Neural crest cell (in vitro differentiated cells): ENCODE measurements at regions not wholly inside any gene's neighbourhood (a gene's known extent, or its start where the extent isn't known, plus 50 kb on each side); places are given as distances from the start of the nearest gene placed in this dataset.
"Not testable (repeated sequence)": the region's sequence is repeated elsewhere in the genome, so short reads cannot be mapped to it uniquely, and the experiment has no call there.

ENCODE experiments used
- DNase-seq: peaks from one replicate; pipeline ENCODE4 v3.0.0; 2021; ENCODE audit warnings: low read depth, mixed read lengths, low spot score
- H3K27ac Mint-ChIP-seq: one replicate; pipeline ENCODE4 v1.8.0; 2021; ENCODE audit warnings: mild to moderate bottlenecking, mixed read lengths; ENCODE audit not compliant: unreplicated experiment
- H3K27me3 Mint-ChIP-seq: 2 replicates; pipeline ENCODE4 v1.8.0; 2021; ENCODE audit warnings: low read depth, mild to moderate bottlenecking, mixed read lengths
- H3K36me3 Mint-ChIP-seq: 2 replicates; pipeline ENCODE4 v1.8.0; 2021; ENCODE audit warnings: low read depth, mild to moderate bottlenecking, mixed read lengths
- H3K4me1 Mint-ChIP-seq: 2 replicates; pipeline ENCODE4 v1.8.0; 2021; ENCODE audit warnings: mixed read lengths
- H3K4me3 Mint-ChIP-seq: one replicate; pipeline ENCODE4 v1.8.0; 2021; ENCODE audit warnings: mild to moderate bottlenecking, mixed read lengths
- H3K9me3 Mint-ChIP-seq: 2 replicates; pipeline ENCODE4 v1.8.0; 2021; ENCODE audit warnings: mixed read lengths
- TF ChIP-seq, protein P1 (sequence below): fragments of 200-600 bp; sonication (generic); conservative IDR thresholded peaks from 2 replicates; pipeline ENCODE4 v1.5.0; 2021; ENCODE audit warnings: antibody characterized with exemption, mild to moderate bottlenecking

DNA sequence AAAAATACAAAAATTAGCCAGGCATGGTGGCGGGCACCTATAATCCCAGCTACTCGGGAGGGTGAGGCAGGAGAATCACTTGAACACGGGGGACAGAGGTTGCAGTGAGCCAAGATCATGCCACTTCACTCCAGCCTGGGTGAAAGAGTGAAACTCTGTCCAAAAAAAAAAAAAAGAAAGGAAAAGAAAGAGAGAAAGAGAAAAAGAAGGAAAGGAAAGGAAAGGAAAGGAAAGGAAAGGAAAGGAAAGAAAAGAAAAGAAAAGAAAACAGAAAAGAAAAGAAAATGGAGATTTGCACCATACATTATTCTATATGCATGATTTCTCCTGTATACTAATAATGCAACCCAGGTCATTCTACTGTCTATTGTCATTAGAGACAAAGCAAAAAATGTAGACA, 421.5 kb downstream of the PCDH19 start:
- not testable (repeated sequence) for H3K27me3 Mint-ChIP-seq, DNase-seq, H3K36me3 Mint-ChIP-seq, H3K4me1 Mint-ChIP-seq, H3K9me3 Mint-ChIP-seq, H3K4me3 Mint-ChIP-seq, H3K27ac Mint-ChIP-seq

DNA sequence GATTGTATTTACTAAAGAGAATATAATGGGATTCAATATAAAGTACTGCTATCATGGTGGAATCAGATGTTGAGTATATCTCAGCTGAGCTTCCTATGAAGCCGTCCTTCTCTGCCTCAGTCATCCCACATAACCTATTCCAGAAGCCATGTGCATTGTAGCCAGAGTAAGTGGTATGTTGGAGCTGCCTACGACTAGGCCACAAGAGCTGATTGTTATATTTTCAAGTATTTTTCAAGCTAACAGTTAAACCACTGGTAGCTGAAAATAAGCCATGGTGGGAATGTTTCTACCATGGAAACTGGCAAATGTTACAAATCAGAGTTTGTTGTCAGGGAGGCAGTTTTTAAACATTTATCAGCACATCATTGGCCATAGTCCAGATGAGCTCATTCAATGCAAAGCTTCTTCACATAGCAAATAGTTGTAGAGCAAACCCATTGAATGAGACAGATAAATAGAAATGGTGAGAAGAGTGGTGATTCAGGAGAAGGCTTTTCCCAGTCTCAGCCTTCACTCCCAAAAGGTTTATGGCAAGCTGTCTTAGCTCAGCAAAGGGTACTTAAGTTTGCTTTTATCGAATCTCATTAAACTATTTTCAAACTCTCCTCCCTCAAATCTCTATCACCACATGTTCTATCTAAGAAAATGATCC, 436.4 kb downstream of the PCDH19 start:
- no peak overlapping the region for H3K4me3 Mint-ChIP-seq
- TF ChIP-seq, protein P1, sequence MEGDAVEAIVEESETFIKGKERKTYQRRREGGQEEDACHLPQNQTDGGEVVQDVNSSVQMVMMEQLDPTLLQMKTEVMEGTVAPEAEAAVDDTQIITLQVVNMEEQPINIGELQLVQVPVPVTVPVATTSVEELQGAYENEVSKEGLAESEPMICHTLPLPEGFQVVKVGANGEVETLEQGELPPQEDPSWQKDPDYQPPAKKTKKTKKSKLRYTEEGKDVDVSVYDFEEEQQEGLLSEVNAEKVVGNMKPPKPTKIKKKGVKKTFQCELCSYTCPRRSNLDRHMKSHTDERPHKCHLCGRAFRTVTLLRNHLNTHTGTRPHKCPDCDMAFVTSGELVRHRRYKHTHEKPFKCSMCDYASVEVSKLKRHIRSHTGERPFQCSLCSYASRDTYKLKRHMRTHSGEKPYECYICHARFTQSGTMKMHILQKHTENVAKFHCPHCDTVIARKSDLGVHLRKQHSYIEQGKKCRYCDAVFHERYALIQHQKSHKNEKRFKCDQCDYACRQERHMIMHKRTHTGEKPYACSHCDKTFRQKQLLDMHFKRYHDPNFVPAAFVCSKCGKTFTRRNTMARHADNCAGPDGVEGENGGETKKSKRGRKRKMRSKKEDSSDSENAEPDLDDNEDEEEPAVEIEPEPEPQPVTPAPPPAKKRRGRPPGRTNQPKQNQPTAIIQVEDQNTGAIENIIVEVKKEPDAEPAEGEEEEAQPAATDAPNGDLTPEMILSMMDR, result no peak
- no peaks in the 10 kb centered on the region for H3K9me3 Mint-ChIP-seq
- DNase-seq, result no peak
- no peak overlapping the region for H3K27ac Mint-ChIP-seq
- no peaks in the 10 kb centered on the region for H3K36me3 Mint-ChIP-seq
- no peaks in the 10 kb centered on the region for H3K27me3 Mint-ChIP-seq
- no peaks in the 10 kb centered on the region for H3K4me1 Mint-ChIP-seq

DNA sequence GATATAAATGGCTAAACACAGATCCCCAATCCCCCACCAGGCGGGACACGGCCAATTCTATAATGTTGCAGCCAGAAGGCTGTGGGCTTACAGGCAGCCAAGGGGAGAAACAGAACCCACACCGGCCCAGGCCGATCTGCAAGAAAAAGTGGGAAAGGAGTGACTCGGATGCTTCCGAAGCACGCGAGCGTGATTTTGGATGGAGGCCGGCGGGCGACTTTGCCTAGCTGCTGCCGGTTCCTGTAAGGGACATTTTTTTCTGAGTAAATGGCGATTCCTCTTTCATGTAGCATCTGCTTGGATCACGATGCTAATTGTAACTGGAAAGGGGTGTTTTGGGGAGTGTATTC, 470.2 kb downstream of the PCDH19 start:
- DNase-seq, result no peak
- peaks cover 6% of the 10 kb centered on the region for H3K27me3 Mint-ChIP-seq
- no peaks in the 10 kb centered on the region for H3K9me3 Mint-ChIP-seq
- no peak overlapping the region for H3K4me3 Mint-ChIP-seq
- no peaks in the 10 kb centered on the region for H3K36me3 Mint-ChIP-seq
- H3K27ac Mint-ChIP-seq, result no peak overlapping the region
- TF ChIP-seq, protein P1, result no peak
- no peaks in the 10 kb centered on the region for H3K4me1 Mint-ChIP-seq

DNA sequence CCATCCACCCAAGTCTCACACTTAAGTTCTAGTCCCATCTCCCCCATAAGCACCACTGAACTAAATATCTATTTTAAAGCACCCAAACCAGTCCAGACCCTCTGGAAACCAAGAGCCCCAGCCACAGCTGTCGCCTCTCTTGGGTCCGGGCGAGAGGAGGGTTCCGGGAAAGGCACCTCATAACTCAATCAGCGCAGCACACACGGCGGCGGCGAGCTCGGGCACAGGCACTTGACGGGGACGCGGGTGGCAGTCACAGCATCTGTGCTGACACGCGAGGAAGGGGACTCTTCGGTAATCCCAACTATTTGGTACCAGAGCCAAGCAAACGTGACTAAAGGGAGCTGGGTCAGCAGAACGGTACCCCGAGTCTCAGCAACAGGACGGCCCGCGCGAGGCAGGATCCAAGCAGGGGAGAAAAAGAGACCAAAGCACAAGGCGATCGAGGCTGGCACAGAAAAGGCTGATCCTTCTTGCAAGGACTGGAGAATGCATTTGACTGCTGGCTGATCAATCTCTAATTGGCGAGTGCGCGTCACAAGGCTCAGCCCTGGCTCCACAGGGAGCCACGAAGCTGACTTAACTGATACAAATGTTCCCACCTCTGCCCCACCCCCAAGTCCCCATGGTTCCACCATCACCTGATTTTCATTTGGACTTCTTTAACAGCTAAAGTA, 470.7 kb downstream of the PCDH19 start:
- H3K4me1 Mint-ChIP-seq, H3K9me3 Mint-ChIP-seq, H3K36me3 Mint-ChIP-seq, H3K27ac Mint-ChIP-seq, H3K4me3 Mint-ChIP-seq, DNase-seq, H3K27me3 Mint-ChIP-seq: not testable (repeated sequence)

DNA sequence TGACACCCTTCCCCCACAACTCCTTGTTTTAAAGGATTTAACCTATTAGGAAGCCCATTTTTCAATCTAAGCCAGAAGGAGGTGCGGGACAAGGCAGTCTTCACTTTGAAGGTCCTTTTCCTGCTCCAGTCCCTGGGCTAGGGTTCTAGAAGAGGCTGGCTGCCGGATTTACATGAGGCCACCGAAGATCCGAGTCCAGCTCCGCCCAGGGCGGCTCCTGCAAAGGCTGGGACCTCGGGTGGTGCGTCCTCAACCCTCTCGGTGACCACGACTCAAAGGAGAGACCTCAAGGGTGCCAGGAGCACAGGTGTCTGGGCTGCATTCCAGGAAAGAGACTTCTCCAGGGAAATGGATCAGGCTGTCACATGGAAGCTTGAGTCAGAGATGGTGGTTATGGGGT, 471.6 kb downstream of the PCDH19 start:
- H3K4me1 Mint-ChIP-seq, result no peaks in the 10 kb centered on the region
- H3K27me3 Mint-ChIP-seq, result peaks cover 3% of the 10 kb centered on the region
- H3K9me3 Mint-ChIP-seq, result no peaks in the 10 kb centered on the region
- H3K27ac Mint-ChIP-seq, result no peak overlapping the region
- TF ChIP-seq, protein P1, result no peak
- no peak for DNase-seq
- no peak overlapping the region for H3K4me3 Mint-ChIP-seq
- H3K36me3 Mint-ChIP-seq, result no peaks in the 10 kb centered on the region

DNA sequence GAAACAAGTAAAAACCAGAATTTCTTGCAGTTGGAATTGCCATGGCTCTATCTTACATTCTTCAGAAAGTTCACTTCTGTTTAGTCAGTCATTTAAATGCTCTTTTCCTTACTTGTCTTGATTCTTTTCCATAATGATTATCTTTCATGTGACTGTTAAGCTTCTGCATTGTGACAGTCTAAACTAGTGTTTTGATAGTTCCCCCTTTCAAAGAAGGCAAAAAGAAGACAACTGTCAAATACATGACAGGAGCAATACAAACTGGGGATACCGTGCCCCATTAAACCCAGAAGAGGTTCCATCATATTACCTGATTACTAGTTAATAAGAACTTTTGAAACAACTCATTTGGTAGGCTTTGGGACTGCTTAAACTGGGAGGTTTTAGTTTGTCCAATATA, 476.2 kb downstream of the PCDH19 start:
- Mint-ChIP-seq H3K4me1 (no peaks in the 10 kb centered on the region), H3K9me3 (no peaks in the 10 kb centered on the region), H3K27ac (no peak overlapping the region), H3K27me3 (peaks cover 3% of the 10 kb centered on the region), H3K4me3 (no peak overlapping the region), H3K36me3 (no peaks in the 10 kb centered on the region)
- TF ChIP-seq, protein P1, result no peak
- DNase-seq, result no peak
